ENCODE measurements at regions not wholly inside any gene's neighbourhood (a gene's known extent, or its start where the extent isn't known, plus 50 kb on each side); places are given as distances from the start of the nearest gene placed in this dataset.

GRCh38 chr4:180565856-180566431 lies 1677.3 kb upstream of the TENM3 start:
- intact Hi-C loops (cut with DNase I), result no loop called here
- H3K36me3 ChIP-seq (ENCODE audit: control insufficient read depth in 2 of 3, insufficient read depth in 3 of 3, low read length in 3 of 3), result no peaks in the 10 kb centered on the region
- H3K4me1 ChIP-seq (ENCODE audit: control insufficient read depth in 2 of 3, insufficient read depth in 2 of 3, low read depth in 1 of 3, low read length in 3 of 3), result no peaks in the 10 kb centered on the region
- no peak for TF ChIP-seq CTCF (IDR thresholded peaks at IDR 0.05; ENCODE audit: borderline replicate concordance, extremely low read depth, insufficient read depth)
- FAIRE-seq (no peak), DNase-seq (no peak)
- no peak overlapping the region for H3K9ac ChIP-seq (ENCODE audit: low read length in 3 of 3)
- H3K27ac ChIP-seq (ENCODE audit: low read depth in 2 of 2, low read length in 2 of 2), result no peak overlapping the region
- no peak overlapping the region for H3K4me3 ChIP-seq (ENCODE audit: low read length in 3 of 3)
- H3K27me3 ChIP-seq (ENCODE audit: control insufficient read depth, insufficient read depth, low read length), result no peaks in the 10 kb centered on the region
- H3K9me3 ChIP-seq (ENCODE audit: control insufficient read depth in 2 of 3, insufficient read depth in 1 of 3, low read length in 3 of 3), result no peaks in the 10 kb centered on the region

- TF ChIP-seq CTCF (IDR thresholded peaks at IDR 0.05; ENCODE audit: borderline replicate concordance, extremely low read depth, insufficient read depth), result no peak
- no peak overlapping the region for H3K4me3 ChIP-seq (ENCODE audit: low read length in 3 of 3)
- H3K9me3 ChIP-seq (ENCODE audit: control insufficient read depth in 2 of 3, insufficient read depth in 1 of 3, low read length in 3 of 3), result no peaks in the 10 kb centered on the region
- H3K9ac ChIP-seq (ENCODE audit: low read length in 3 of 3), result no peak overlapping the region
- intact Hi-C loops (cut with DNase I), result no loop called here
- no peaks in the 10 kb centered on the region for H3K36me3 ChIP-seq (ENCODE audit: control insufficient read depth in 2 of 3, insufficient read depth in 3 of 3, low read length in 3 of 3)
- no peak overlapping the region for H3K27ac ChIP-seq (ENCODE audit: low read depth in 2 of 2, low read length in 2 of 2)
- FAIRE-seq (no peak), DNase-seq (no peak)
- no peaks in the 10 kb centered on the region for H3K27me3 ChIP-seq (ENCODE audit: control insufficient read depth, insufficient read depth, low read length)
- H3K4me1 ChIP-seq (ENCODE audit: control insufficient read depth in 2 of 3, insufficient read depth in 2 of 3, low read depth in 1 of 3, low read length in 3 of 3), result no peaks in the 10 kb centered on the region
Observed at GRCh38 chr4:180566492-180566891, 1676.7 kb upstream of the TENM3 start.

- no peaks in the 10 kb centered on the region for H3K9me3 ChIP-seq (ENCODE audit: control insufficient read depth in 2 of 3, insufficient read depth in 1 of 3, low read length in 3 of 3)
- H3K27me3 ChIP-seq (ENCODE audit: control insufficient read depth, insufficient read depth, low read length), result no peaks in the 10 kb centered on the region
- no peak for DNase-seq
- no peak for FAIRE-seq
- intact Hi-C loops (cut with DNase I), result no loop called here
- H3K4me1 ChIP-seq (ENCODE audit: control insufficient read depth in 2 of 3, insufficient read depth in 2 of 3, low read depth in 1 of 3, low read length in 3 of 3), result no peaks in the 10 kb centered on the region
- no peak overlapping the region for H3K4me3 ChIP-seq (ENCODE audit: low read length in 3 of 3)
- no peak for TF ChIP-seq CTCF (IDR thresholded peaks at IDR 0.05; ENCODE audit: borderline replicate concordance, extremely low read depth, insufficient read depth)
- H3K27ac ChIP-seq (ENCODE audit: low read depth in 2 of 2, low read length in 2 of 2), result no peak overlapping the region
- no peaks in the 10 kb centered on the region for H3K36me3 ChIP-seq (ENCODE audit: control insufficient read depth in 2 of 3, insufficient read depth in 3 of 3, low read length in 3 of 3)
- no peak overlapping the region for H3K9ac ChIP-seq (ENCODE audit: low read length in 3 of 3)
Observed at GRCh38 chr4:180567080-180567479, 1676.1 kb upstream of the TENM3 start.

GRCh38 chr4:180571516-180572055 lies 1671.6 kb upstream of the TENM3 start:
- H3K4me1 ChIP-seq (ENCODE audit: control insufficient read depth in 2 of 3, insufficient read depth in 2 of 3, low read depth in 1 of 3, low read length in 3 of 3), result no peaks in the 10 kb centered on the region
- no peaks in the 10 kb centered on the region for H3K27me3 ChIP-seq (ENCODE audit: control insufficient read depth, insufficient read depth, low read length)
- H3K36me3 ChIP-seq (ENCODE audit: control insufficient read depth in 2 of 3, insufficient read depth in 3 of 3, low read length in 3 of 3), result no peaks in the 10 kb centered on the region
- no peaks in the 10 kb centered on the region for H3K9me3 ChIP-seq (ENCODE audit: control insufficient read depth in 2 of 3, insufficient read depth in 1 of 3, low read length in 3 of 3)
- H3K4me3 ChIP-seq (ENCODE audit: low read length in 3 of 3), result no peak overlapping the region
- no peak for TF ChIP-seq CTCF (IDR thresholded peaks at IDR 0.05; ENCODE audit: borderline replicate concordance, extremely low read depth, insufficient read depth)
- no peak overlapping the region for H3K9ac ChIP-seq (ENCODE audit: low read length in 3 of 3)
- DNase-seq, result no peak
- intact Hi-C loops (cut with DNase I), result no loop called here
- no peak for FAIRE-seq
- H3K27ac ChIP-seq (ENCODE audit: low read depth in 2 of 2, low read length in 2 of 2), result no peak overlapping the region

All from kidney (tissue), 13 donors.